ENCODE measurements at regions not wholly inside any gene's neighbourhood (a gene's known extent, or its start where the extent isn't known, plus 50 kb on each side); places are given as distances from the start of the nearest gene placed in this dataset.

GRCh38 chr19:30087381-30088138, 145.5 kb downstream of the URI1 start:
- Histone ChIP-seq H4K20me1 (ENCODE audit: insufficient read depth, poor library complexity, severe bottlenecking) (no peaks in the 10 kb centered on the region), H3K9me2 (replicated peaks; ENCODE audit: insufficient read depth) (no peaks in the 10 kb centered on the region), H3K4me3 (no peak overlapping the region), H3K36me3 (replicated peaks; ENCODE audit: insufficient read depth, low read depth) (no peaks in the 10 kb centered on the region), H3K27ac (no peak overlapping the region), H3K79me2 (no peaks in the 10 kb centered on the region), H3K4me2 (no peak overlapping the region), H2AFZ (no peak overlapping the region), H3K27me3 (no peaks in the 10 kb centered on the region), H3K9me3 (ENCODE audit: low read depth) (no peaks in the 10 kb centered on the region), H3K4me1 (ENCODE audit: insufficient read depth) (no peaks in the 10 kb centered on the region)
- no peak for TF ChIP-seq EZH2phosphoT487 (IDR thresholded peaks at IDR 0.05; ENCODE audit: low read depth, severe bottlenecking, unreplicated experiment)
- TF ChIP-seq, protein P1, sequence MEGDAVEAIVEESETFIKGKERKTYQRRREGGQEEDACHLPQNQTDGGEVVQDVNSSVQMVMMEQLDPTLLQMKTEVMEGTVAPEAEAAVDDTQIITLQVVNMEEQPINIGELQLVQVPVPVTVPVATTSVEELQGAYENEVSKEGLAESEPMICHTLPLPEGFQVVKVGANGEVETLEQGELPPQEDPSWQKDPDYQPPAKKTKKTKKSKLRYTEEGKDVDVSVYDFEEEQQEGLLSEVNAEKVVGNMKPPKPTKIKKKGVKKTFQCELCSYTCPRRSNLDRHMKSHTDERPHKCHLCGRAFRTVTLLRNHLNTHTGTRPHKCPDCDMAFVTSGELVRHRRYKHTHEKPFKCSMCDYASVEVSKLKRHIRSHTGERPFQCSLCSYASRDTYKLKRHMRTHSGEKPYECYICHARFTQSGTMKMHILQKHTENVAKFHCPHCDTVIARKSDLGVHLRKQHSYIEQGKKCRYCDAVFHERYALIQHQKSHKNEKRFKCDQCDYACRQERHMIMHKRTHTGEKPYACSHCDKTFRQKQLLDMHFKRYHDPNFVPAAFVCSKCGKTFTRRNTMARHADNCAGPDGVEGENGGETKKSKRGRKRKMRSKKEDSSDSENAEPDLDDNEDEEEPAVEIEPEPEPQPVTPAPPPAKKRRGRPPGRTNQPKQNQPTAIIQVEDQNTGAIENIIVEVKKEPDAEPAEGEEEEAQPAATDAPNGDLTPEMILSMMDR (IDR thresholded peaks at IDR 0.05; ENCODE audit: poor library complexity): no peak
- TF ChIP-seq EZH2 (IDR thresholded peaks at IDR 0.05; ENCODE audit: borderline replicate concordance): no peak
- DNase-seq (ENCODE audit: low spot score): no peak
- 94% methylated on average over 11 of the region's 11 CpGs for whole genome bisulfite sequencing (ENCODE audit: low lambda C conversion rate, missing lambda C conversion rate)

- Histone ChIP-seq H3K27ac (no peak overlapping the region), H3K27me3 (no peaks in the 10 kb centered on the region), H3K4me1 (ENCODE audit: insufficient read depth) (no peaks in the 10 kb centered on the region), H3K9me3 (ENCODE audit: low read depth) (no peaks in the 10 kb centered on the region), H3K79me2 (no peaks in the 10 kb centered on the region), H4K20me1 (ENCODE audit: insufficient read depth, poor library complexity, severe bottlenecking) (no peaks in the 10 kb centered on the region), H3K4me2 (no peak overlapping the region), H3K36me3 (replicated peaks; ENCODE audit: insufficient read depth, low read depth) (no peaks in the 10 kb centered on the region), H3K4me3 (no peak overlapping the region), H3K9me2 (replicated peaks; ENCODE audit: insufficient read depth) (no peaks in the 10 kb centered on the region), H2AFZ (no peak overlapping the region)
- WGBS (ENCODE audit: low lambda C conversion rate, missing lambda C conversion rate): 95% methylated on average over 7 of the region's 7 CpGs
- TF ChIP-seq EZH2phosphoT487 (IDR thresholded peaks at IDR 0.05; ENCODE audit: low read depth, severe bottlenecking, unreplicated experiment) (no peak), EZH2 (IDR thresholded peaks at IDR 0.05; ENCODE audit: borderline replicate concordance) (no peak)
- TF ChIP-seq, protein P1 (IDR thresholded peaks at IDR 0.05; ENCODE audit: poor library complexity): no peak
- DNase-seq (ENCODE audit: low spot score): no peak
Observed at GRCh38 chr19:30088567-30088966, 146.5 kb downstream of the URI1 start.

GRCh38 chr19:30089086-30089665, 147.1 kb downstream of the URI1 start:
- Histone ChIP-seq H3K27me3 (no peaks in the 10 kb centered on the region), H3K9me3 (ENCODE audit: low read depth) (no peaks in the 10 kb centered on the region), H3K9me2 (replicated peaks; ENCODE audit: insufficient read depth) (no peaks in the 10 kb centered on the region), H2AFZ (no peak overlapping the region), H3K4me1 (ENCODE audit: insufficient read depth) (no peaks in the 10 kb centered on the region), H4K20me1 (ENCODE audit: insufficient read depth, poor library complexity, severe bottlenecking) (no peaks in the 10 kb centered on the region), H3K4me2 (no peak overlapping the region), H3K27ac (no peak overlapping the region), H3K79me2 (no peaks in the 10 kb centered on the region), H3K4me3 (no peak overlapping the region), H3K36me3 (replicated peaks; ENCODE audit: insufficient read depth, low read depth) (no peaks in the 10 kb centered on the region)
- no peak for DNase-seq (ENCODE audit: low spot score)
- 91% methylated on average over 20 of the region's 20 CpGs for WGBS (ENCODE audit: low lambda C conversion rate, missing lambda C conversion rate)
- TF ChIP-seq, protein P1 (IDR thresholded peaks at IDR 0.05; ENCODE audit: poor library complexity): no peak
- TF ChIP-seq EZH2phosphoT487 (IDR thresholded peaks at IDR 0.05; ENCODE audit: low read depth, severe bottlenecking, unreplicated experiment): no peak
- TF ChIP-seq EZH2 (IDR thresholded peaks at IDR 0.05; ENCODE audit: borderline replicate concordance): no peak
